Activated CD4-positive, alpha-beta T cell treated with anti-CD3 and anti-CD28 coated beads, Interleukin-2, amount 50 U/mL, for 16 hours (primary cell): ENCODE measurements at regions not wholly inside any gene's neighbourhood (a gene's known extent, or its start where the extent isn't known, plus 50 kb on each side); places are given as distances from the start of the nearest gene placed in this dataset.
"Not testable (repeated sequence)": the region's sequence is repeated elsewhere in the genome, so short reads cannot be mapped to it uniquely, and the experiment has no call there.

Experiments used
- DNase-seq: peaks from one replicate; pipeline ENCODE4 v3.0.0-alpha.2; 2020

GRCh38 chr13:54004026-54004699 lies 975.5 kb downstream of the OLFM4 start:
- no peak for DNase-seq

- no peak for DNase-seq
These were observed 987.9 kb downstream of the OLFM4 start for GRCh38 chr13:54016542-54016941.

DNA sequence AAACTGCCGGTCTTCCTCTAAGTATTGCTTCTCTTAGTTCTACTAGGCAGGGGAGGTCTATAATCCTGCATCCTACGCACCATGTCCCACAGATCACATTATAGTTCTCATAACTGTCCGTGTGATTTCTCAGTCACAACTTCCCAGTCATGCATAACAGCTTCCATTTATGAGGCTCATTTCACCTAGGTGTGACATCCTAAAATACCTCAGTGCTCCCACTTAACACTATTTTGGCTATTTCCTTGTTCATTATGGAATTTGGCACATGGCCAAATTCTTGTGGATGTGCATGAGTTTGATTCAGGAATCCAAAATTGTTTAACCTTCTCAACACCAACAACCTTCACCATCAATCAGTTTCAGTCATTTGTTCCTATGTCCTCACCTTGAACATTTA lies 989.9 kb downstream of the OLFM4 start:
- no peak for DNase-seq

- DNase-seq, result no peak
These were observed 1000.6 kb downstream of the OLFM4 start for GRCh38 chr13:54029226-54029625.

- no peak for DNase-seq
These were observed 1001.1 kb downstream of the OLFM4 start for GRCh38 chr13:54029720-54030119.

DNA sequence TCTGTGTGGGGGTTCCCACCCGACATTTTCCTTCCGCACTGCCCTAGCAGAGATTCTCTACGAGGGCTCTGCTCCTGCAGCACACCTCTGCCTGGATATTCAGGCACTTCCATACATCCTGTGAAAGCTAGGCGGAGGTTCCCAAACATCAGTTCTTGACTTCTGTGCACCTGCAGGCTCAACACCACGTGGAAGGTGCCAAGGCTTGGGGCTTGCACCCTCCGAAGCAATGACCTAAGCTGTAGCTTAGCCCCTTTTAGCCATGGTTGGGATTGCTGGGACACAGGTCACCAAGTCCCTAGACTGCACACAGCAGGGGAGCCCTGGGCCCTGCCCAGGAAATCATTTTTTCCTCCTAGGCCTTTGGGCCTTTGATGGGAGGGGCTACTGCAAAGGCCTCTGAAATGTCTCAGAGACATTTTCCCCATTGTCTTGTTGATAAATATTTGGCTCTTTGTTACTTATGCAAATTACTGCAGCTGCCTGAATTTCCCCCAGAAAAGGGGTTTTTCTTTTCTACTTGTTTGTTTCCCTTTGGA lies 1004.8 kb downstream of the OLFM4 start:
- no peak for DNase-seq

DNA sequence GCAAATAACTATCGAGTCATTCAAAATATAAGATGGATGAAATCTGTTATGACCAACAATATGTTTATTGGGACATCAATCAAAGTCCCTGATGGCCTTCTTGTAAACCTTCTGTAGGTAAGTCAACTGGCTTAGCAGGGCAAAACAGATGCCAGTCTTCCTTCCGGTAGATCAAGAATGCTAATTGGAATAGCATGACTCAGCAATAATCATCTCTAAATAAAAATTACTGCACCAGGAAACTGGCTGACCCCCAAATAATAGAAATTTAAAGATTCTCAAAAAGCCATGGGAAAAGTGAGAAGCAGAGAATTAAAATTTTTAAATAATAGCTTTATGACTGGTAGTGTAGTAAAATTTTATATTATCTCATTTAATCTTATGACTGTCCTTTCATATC lies 1005.4 kb downstream of the OLFM4 start:
- no peak for DNase-seq

DNA sequence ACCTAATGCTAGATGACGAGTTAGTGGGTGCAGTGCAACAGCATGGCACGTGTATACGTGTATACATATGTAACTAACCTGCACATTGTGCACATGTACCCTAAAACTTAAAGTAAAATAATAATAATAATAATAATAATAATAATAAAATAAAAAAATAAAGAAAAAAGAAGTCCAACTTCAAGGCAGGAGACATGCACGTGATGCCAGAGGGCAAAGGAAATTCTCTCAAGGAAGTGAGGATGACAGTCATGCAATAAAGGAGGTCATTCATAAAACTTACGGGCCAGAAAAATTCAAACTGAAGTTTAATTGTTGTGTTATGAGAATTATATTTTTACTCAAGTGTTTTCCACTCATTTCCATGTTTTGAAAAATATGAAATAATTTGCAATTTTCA lies 1028.8 kb downstream of the OLFM4 start:
- DNase-seq, result not testable (repeated sequence)

DNA sequence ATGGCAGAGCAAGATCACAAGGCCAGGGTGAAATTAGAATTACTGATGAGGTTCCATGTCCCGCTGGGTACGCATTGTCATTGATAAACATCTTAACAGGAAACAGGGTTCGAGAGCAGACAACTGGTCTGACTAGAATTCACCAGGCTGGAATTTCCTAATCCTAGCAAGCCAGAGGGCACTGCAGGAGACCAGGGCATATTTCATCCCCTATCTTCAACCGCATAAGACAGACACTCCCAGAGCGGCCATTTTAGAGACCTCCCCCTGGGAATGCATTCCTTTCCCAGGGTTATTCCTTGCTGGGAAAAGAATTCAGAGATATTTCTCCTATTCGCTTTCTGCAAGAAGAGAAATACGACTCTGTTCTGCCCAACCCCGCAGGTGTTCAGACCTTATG lies 1041.3 kb downstream of the OLFM4 start:
- DNase-seq, result not testable (repeated sequence)

DNA sequence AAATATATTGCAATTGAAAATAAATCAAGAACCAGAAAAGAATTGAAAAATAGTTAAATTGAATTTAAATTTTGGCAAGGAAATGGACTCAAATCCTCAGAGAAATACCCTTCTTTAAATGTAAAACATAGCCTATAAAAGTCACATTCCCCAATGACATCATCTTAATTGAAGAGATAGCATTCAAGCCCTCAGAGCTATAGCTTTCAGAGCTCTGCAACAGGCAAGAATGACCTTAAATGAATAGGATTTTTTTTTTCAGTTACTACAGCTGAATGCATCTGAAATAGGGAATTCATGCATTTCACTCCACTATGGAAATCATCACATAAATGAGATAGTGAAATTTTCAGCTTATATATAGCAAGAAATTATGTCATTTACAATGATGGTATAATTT lies 1049.0 kb downstream of the OLFM4 start:
- DNase-seq, result no peak

DNA sequence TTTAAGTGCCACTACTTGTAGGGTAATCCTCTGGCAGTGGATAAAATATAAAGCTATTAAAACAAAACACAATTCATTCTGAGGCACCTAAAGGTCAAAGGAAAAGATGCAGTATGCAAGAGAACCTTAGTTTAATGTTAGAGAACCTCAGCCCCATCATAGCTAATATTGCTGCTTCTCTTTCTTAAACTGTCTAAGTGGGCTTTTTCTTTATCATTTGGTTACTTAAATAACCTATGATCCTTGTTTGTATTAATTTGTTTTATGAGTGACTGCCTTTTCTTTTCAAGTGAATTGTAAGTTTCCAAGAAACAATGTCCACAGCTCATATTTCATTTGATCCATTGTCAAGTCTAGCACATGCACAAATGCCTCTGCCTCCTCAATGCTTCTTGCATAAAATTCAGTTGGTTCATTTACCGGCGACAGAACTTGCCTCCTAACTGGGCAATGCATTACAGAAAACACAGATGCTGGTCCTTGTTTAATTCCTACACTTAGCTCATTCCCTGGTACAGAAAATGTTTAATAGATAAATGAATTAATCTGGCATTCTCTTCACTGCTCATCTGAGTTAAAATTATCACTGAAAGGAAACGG lies 1049.8 kb downstream of the OLFM4 start:
- no peak for DNase-seq

DNA sequence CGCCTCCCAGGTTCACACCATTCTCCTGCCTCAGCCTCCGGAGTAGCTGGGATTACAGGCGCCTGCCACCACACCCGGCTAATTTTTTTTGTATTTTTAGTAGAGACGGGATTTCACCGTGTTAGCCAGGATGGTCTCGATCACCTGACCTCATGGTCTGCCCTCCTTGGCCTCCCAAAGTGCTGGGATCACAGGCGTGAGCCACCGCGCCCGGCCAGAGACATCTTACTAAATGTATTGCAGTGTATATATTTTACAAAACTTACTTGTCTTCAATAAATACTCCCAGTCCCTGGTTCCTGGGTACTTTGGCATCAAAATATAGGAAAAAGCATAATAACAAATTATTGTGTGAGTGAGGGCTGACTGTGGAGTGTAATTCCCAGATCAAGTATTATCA lies 1053.7 kb downstream of the OLFM4 start:
- not testable (repeated sequence) for DNase-seq

GRCh38 chr13:54091884-54092283 lies 1063.3 kb downstream of the OLFM4 start:
- no peak for DNase-seq

GRCh38 chr13:54092686-54093085 lies 1064.1 kb downstream of the OLFM4 start:
- DNase-seq, result no peak

GRCh38 chr13:54110597-54110996 lies 1082.0 kb downstream of the OLFM4 start:
- no peak for DNase-seq

GRCh38 chr13:54124700-54125099 lies 1096.1 kb downstream of the OLFM4 start:
- DNase-seq, result no peak

DNA sequence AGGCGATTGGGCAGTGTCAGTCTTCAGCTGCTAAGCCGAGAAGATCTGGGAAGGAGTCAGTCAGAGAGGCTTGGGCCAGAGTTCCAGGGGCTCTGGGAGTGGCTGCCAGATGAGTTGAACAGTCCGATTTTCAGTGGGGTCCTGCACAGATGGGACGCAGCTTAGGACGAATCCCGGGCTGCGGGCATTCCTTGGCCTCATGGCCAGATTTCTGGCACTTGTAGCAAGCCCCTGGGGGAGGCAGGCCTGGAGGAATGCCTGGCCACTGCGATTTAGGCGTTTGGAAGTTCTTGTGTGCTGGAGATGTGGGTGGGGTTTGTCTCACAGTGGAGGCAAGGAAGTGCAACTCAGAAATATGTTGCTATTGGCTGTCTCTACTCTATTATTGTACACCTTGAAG lies 1102.3 kb downstream of the OLFM4 start:
- not testable (repeated sequence) for DNase-seq

DNA sequence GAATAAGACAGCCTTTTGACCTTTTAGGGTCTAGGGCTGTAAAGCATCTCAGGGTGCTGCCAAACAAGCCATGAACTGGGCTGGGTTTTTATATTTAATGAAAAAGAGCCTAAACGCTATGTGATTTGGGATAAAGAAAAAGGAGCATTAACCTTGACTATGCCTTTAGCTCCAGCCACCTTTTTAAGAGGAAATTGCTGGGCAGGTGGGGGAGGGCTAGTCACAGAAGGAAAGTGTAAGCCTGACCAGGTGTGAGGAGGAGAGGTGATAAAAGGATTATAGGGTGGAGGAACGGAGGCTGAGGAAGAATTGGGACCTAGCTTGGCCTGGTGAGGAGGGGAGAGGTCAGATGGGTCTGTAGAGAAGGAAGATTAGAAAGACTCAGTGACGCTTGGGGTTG lies 1102.8 kb downstream of the OLFM4 start:
- not testable (repeated sequence) for DNase-seq

DNA sequence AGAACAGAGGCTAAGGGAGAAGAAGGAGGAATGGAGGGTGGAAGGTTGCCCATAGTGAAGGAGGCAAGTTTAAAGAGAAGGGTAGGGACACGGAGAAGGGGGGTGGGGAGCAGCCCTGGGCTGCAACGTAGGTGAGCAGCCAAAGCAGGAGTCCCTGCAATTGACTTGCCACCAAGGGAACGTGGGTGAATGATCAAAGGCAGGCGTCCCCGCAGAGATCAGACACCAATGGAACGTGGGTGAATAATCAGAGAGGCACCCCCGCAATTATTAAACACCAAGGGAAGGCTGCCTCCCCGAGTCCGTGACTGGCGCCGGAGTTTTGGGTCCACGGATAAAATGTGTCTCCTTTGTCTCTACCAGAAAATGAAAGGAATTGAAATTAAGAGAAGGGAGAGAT lies 1103.5 kb downstream of the OLFM4 start:
- DNase-seq, result not testable (repeated sequence)

DNA sequence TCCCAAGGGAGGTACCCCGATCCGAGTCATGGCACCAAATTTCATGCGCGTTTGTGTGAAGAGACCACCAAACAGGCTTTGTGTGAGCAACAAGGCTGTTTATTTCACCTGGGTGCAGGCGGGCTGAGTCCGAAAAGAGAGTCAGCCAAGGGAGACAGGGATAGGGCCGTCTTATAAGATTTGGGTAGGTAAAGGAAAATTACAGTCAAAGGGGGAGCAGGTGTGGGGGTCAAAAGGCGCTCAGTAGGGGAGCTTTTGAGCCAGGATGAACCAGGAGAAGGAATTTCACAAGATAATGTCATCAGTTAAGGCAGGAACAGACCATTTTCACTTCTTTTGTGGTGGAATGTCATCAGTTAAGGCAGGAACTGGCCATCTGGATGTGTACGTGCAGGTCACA lies 1104.1 kb downstream of the OLFM4 start:
- DNase-seq, result not testable (repeated sequence)

DNA sequence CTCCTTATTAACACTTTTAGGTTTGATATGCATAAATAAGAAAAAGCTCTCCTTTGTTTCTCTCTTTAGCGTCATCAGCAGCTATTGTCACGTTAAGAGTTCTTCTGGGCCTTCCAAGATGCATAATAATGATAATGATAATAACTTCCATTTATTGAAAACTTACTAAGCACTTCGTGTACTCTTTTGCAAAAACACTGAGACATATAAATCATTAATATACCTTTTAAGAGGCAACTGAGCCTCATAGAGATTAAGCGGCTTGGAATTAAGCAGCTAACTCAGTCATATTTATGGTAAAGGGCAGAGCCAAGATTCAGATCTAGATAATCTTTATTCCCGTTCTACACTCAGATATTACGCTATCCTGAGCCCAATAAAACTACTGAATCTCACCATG lies 1105.1 kb downstream of the OLFM4 start:
- DNase-seq, result no peak

GRCh38 chr13:54144828-54145227 lies 1116.2 kb downstream of the OLFM4 start:
- no peak for DNase-seq

DNA sequence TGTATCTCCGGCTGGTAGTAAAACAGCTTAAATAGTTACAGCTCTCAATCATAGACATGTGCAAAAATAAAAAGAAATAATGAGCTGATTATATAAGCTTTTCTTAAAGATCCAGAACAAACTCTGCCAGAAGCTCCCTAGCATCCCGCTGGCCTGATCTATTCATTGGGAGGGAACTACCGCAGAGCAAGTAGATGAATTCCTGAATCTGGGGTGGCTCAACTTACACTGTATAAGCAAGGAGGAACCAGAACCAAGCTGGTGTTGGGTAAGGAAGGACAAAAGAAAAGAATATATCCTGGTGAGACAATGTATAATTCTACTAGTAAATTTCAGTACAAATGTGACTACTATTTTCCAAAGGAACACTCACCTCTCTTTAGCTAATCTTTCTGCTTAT lies 1122.2 kb downstream of the OLFM4 start:
- no peak for DNase-seq

GRCh38 chr13:54162069-54162468 lies 1133.5 kb downstream of the OLFM4 start:
- DNase-seq, result no peak
